ENCODE measurements at regions not wholly inside any gene's neighbourhood (a gene's known extent, or its start where the extent isn't known, plus 50 kb on each side); places are given as distances from the start of the nearest gene placed in this dataset.

DNA sequence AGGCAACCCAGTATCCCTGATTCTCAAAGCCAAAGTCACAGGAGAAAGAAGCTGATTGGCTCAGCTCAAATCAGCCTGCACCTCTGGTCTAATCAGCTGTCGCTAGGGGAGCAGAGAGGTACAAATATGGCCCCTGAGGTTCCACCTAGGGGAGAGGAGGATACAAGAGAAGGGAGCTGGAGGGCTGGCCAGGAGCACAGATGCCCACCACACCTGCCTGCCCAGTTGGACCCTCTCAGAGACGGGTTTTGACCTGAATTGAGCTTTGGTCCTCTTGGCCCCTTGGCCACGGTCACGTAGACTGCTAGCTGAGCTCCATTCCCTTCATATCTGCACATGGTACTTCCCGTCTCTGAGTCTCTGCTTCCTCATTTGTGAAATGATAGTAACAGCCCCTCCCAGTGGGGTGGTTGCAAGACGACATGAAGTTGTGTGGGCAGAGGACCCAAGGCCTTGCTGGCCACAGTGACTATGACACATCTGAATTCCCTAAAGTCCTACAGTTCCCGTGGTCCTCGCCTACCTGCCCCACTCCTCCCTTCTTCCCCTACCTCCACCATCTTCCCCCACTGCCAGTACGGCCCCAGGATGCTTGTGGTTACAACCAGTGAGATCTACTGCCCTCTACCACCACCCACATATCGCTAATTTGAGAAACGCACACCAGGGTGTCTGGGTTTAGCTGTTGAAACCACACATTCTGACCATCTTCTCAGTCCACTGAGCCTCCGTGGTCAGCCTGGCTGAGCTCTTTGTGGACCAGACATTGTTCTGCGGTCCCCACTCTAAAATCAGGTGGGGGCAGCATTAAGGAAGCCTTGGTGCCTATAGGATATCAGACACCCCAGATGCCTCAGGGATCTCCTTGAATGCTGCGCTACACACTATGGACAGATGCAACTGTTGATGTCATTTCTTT lies 60.3 kb upstream of the NEK6 start:
- Histone ChIP-seq H3K4me3 (ENCODE audit: low read depth, low read length) (no peak overlapping the region), H3K9me3 (ENCODE audit: control insufficient read depth, insufficient read depth, low read length) (no peaks in the 10 kb centered on the region), H3K36me3 (ENCODE audit: control insufficient read depth, insufficient read depth, low read length) (no peaks in the 10 kb centered on the region), H3K27me3 (ENCODE audit: control insufficient read depth, insufficient read depth, low read length) (no peaks in the 10 kb centered on the region), H3K27ac (ENCODE audit: low read depth, low read length) (no peak overlapping the region), H3K9ac (ENCODE audit: low read depth, low read length) (no peak overlapping the region), H3K4me1 (ENCODE audit: control insufficient read depth, insufficient read depth, low read length) (0 out of 2 replicates have a peak, but pooled peaks cover 2% of the 10 kb centered on the region)

DNA sequence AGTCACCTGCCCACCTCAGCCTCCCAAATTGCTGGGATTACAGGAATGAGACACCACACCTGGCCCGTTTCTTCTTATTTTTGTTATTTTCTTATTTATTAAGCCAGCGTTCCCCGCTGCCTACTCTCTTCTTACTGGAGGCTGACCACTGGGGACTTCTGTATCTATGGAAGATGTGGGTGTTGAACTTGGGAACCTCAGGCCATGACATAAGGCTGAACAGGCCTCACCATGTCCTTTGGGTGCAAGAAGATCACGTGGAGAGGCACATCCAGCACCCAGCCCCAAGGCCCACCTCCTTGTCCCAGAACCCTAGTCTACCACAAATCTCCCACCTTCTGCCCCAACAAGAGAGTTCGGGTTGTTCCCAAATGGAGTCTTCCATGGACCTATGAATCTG lies 59.4 kb upstream of the NEK6 start:
- Histone ChIP-seq H3K4me3 (ENCODE audit: low read depth, low read length) (no peak overlapping the region), H3K9ac (ENCODE audit: low read depth, low read length) (no peak overlapping the region), H3K36me3 (ENCODE audit: control insufficient read depth, insufficient read depth, low read length) (no peaks in the 10 kb centered on the region), H3K4me1 (ENCODE audit: control insufficient read depth, insufficient read depth, low read length) (0 out of 2 replicates have a peak, but pooled peaks cover 2% of the 10 kb centered on the region), H3K27ac (ENCODE audit: low read depth, low read length) (no peak overlapping the region), H3K9me3 (ENCODE audit: control insufficient read depth, insufficient read depth, low read length) (no peaks in the 10 kb centered on the region), H3K27me3 (ENCODE audit: control insufficient read depth, insufficient read depth, low read length) (no peaks in the 10 kb centered on the region)

DNA sequence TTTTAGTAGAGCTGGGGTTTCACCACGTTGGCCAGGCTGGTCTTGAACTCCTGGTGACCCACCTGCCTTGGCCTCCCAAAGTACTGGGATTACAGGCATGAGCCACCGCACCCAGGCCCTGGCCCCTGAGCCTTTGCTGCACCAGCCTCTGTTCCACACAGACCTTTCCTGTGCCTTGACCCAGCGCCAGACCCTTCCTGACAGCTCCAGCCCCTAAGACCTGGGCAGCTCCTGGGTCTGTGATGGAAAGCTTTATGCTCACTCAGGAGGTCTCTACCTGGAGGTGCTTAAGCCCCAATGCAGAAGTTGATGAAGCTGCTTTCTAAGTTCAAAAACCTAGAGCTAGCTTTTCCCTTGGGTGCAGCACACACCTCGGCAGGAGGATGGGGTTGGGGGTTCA lies 58.8 kb upstream of the NEK6 start:
- no peak overlapping the region for H3K4me3 ChIP-seq (ENCODE audit: low read depth, low read length)
- H3K9me3 ChIP-seq (ENCODE audit: control insufficient read depth, insufficient read depth, low read length): no peaks in the 10 kb centered on the region
- H3K9ac ChIP-seq (ENCODE audit: low read depth, low read length): no peak overlapping the region
- H3K4me1 ChIP-seq (ENCODE audit: control insufficient read depth, insufficient read depth, low read length): 0 out of 2 replicates have a peak, but pooled peaks cover 2% of the 10 kb centered on the region
- H3K27me3 ChIP-seq (ENCODE audit: control insufficient read depth, insufficient read depth, low read length): no peaks in the 10 kb centered on the region
- H3K36me3 ChIP-seq (ENCODE audit: control insufficient read depth, insufficient read depth, low read length): no peaks in the 10 kb centered on the region
- no peak overlapping the region for H3K27ac ChIP-seq (ENCODE audit: low read depth, low read length)

DNA sequence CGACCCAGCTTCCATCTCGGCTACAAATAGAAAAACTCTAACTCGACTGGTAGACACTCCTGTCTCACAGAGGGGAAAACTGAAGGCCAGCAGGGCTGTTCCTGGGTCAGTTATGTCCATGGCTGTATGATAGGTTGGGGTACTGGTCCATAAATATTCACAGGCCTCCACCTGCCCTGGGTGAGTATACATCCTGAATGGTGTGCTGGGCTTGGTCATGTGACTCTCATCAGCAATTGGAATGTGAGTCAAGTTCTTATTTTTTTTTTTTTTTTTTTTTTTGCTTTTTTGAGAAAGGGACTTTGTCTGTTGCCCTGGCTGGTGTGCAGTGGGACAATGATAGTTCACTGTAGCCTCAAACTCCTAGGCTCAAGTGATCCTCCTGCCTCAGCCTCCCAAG lies 58.3 kb upstream of the NEK6 start:
- H3K27ac ChIP-seq (ENCODE audit: low read depth, low read length): no peak overlapping the region
- no peaks in the 10 kb centered on the region for H3K27me3 ChIP-seq (ENCODE audit: control insufficient read depth, insufficient read depth, low read length)
- H3K9ac ChIP-seq (ENCODE audit: low read depth, low read length): no peak overlapping the region
- H3K4me1 ChIP-seq (ENCODE audit: control insufficient read depth, insufficient read depth, low read length): 0 out of 2 replicates have a peak, but pooled peaks cover 2% of the 10 kb centered on the region
- H3K36me3 ChIP-seq (ENCODE audit: control insufficient read depth, insufficient read depth, low read length): no peaks in the 10 kb centered on the region
- no peaks in the 10 kb centered on the region for H3K9me3 ChIP-seq (ENCODE audit: control insufficient read depth, insufficient read depth, low read length)
- H3K4me3 ChIP-seq (ENCODE audit: low read depth, low read length): no peak overlapping the region

DNA sequence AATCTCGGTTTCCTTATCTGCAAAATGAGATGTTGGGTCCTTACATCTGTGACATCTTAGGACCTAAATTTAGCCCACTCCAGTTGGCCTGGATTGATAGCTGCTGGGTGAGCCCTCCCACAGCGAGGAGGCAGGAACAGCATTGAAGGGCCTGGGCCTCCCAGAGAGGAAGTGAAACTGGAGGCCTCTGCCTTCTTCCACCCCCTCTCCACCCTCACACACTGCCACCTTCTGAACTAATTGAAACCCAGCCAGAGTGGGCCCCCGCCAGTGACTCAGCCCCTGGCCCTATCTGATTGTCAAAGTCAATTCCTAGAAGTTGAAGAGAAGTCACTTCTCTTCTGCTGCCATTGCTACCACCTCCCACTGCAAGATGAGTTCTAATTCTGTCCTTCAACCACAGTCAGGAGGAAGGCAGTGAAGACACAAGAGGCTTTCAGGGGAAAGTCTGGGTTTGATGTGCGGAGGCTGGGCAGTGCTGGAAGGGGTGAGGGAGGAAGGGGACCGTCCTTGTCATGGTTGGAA lies 55.2 kb upstream of the NEK6 start:
- H3K9me3 ChIP-seq (ENCODE audit: control insufficient read depth, insufficient read depth, low read length): no peaks in the 10 kb centered on the region
- no peaks in the 10 kb centered on the region for H3K27me3 ChIP-seq (ENCODE audit: control insufficient read depth, insufficient read depth, low read length)
- no peaks in the 10 kb centered on the region for H3K36me3 ChIP-seq (ENCODE audit: control insufficient read depth, insufficient read depth, low read length)
- 0 out of 2 replicates have a peak, but pooled peaks cover 2% of the 10 kb centered on the region for H3K4me1 ChIP-seq (ENCODE audit: control insufficient read depth, insufficient read depth, low read length)
- no peak overlapping the region for H3K27ac ChIP-seq (ENCODE audit: low read depth, low read length)
- H3K4me3 ChIP-seq (ENCODE audit: low read depth, low read length): no peak overlapping the region
- H3K9ac ChIP-seq (ENCODE audit: low read depth, low read length): no peak overlapping the region

DNA sequence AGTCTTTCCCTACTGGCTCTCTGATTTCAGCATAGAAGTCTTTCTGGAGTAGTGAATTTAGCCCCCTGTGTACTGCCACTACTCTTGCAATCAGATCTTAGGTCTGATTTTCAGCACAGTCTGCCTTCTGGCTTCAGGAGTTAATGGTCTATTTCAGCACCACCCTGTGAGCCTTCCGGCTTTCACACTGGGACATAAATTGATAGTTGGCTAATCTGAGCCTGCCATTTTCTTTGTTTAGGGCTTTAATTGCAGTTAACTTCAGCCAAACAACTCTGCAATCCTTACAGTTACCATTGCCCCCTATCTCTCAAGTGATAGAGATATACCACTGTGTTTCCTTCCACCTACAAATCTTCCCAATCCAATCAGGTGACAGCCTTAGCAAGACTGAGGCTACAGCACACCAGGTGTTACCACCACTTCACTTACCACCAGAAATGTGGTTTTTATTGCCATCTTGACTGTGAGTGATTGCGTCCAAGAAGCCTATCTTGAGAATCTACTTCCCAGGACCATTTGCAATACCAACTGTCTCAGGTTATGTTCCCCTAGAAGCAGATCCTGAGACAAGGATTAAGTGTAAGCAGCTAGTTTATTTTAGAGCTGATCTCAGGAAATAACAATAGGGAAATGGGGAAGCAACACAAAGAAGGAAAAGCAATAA lies 51.9 kb upstream of the NEK6 start:
- Histone ChIP-seq H3K27me3 (ENCODE audit: control insufficient read depth, insufficient read depth, low read length) (no peaks in the 10 kb centered on the region), H3K9ac (ENCODE audit: low read depth, low read length) (no peak overlapping the region), H3K27ac (ENCODE audit: low read depth, low read length) (no peak overlapping the region), H3K4me1 (ENCODE audit: control insufficient read depth, insufficient read depth, low read length) (0 out of 2 replicates have a peak, but pooled peaks cover 1% of the 10 kb centered on the region), H3K4me3 (ENCODE audit: low read depth, low read length) (no peak overlapping the region), H3K9me3 (ENCODE audit: control insufficient read depth, insufficient read depth, low read length) (no peaks in the 10 kb centered on the region), H3K36me3 (ENCODE audit: control insufficient read depth, insufficient read depth, low read length) (no peaks in the 10 kb centered on the region)

DNA sequence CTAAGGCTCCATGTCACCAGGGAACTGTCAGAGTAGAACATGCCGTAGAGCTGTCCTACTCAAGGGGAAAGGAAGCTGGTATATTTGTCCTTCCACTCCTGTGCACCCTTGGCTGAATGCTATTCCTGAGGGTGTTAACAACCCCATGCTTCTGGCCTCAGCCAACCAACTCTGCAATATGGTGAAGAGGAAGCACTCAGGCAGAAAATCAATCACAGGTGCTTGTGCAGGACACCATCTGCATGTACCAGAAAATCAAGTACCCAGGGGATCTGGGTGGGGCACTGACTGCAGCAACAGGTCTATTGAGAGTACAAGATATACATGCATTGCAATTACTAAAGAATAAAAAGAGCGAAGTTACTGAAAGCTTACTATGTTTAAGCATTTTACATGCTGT lies 51.4 kb upstream of the NEK6 start:
- no peaks in the 10 kb centered on the region for H3K27me3 ChIP-seq (ENCODE audit: control insufficient read depth, insufficient read depth, low read length)
- no peak overlapping the region for H3K4me3 ChIP-seq (ENCODE audit: low read depth, low read length)
- no peaks in the 10 kb centered on the region for H3K36me3 ChIP-seq (ENCODE audit: control insufficient read depth, insufficient read depth, low read length)
- H3K27ac ChIP-seq (ENCODE audit: low read depth, low read length): no peak overlapping the region
- no peak overlapping the region for H3K9ac ChIP-seq (ENCODE audit: low read depth, low read length)
- H3K4me1 ChIP-seq (ENCODE audit: control insufficient read depth, insufficient read depth, low read length): no peaks in the 10 kb centered on the region
- no peaks in the 10 kb centered on the region for H3K9me3 ChIP-seq (ENCODE audit: control insufficient read depth, insufficient read depth, low read length)
